Head of caudate nucleus (tissue), 42 donors: ENCODE measurements at regions not wholly inside any gene's neighbourhood (a gene's known extent, or its start where the extent isn't known, plus 50 kb on each side); places are given as distances from the start of the nearest gene placed in this dataset.

Experiments used
- DNase-seq, 42 donors: peaks; one replicate each; pipeline versions ENCODE4 v3.0.0 to v3.0.0-alpha.2; 2020 to 2021; ENCODE audit warnings: mixed read lengths in 7 of 42
- intact Hi-C: fragments of 100-400 bp; cut with DNase I; formaldehyde crosslinking; loops from one replicate; pipeline ENCODE4 v1.15.0; 2022

- no peak for DNase-seq
- intact Hi-C loops, result no loop called here
These were observed 50.5 kb upstream of the CLMP start for GRCh38 chr11:123245567-123245966.
